ENCODE measurements at regions not wholly inside any gene's neighbourhood (a gene's known extent, or its start where the extent isn't known, plus 50 kb on each side); places are given as distances from the start of the nearest gene placed in this dataset.

- no peak for FAIRE-seq
Observed at GRCh38 chr7:131878777-131879176, 322.3 kb upstream of the PODXL start.

DNA sequence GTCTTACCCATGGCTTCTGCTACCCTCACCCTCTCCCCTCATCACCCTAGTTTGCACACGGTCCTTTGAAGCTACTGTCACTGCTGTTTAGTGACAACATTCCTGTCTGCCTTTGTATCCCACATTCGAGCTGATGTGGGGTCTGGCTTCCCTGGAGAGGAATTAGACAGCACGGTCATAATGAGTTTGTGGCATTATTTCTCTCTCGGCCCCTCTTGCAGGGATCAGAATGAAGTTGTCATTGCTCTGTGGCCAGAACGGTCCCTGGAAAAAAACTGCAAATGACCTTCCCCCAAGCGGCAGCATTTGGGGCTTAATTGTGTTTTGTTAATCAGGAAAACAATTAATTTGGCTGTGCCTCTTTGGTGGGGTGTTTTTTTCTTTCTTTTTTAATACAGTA is 317.2 kb upstream of the PODXL start:
- FAIRE-seq (no peak), DNase-seq (ENCODE audit: low spot score in 2 of 2) (no peak)

More at GRCh38 chr7:131878777-131879176, 322.3 kb upstream of the PODXL start:
- no peak for DNase-seq (ENCODE audit: low spot score in 2 of 2)

GRCh38 chr7:131869986-131870385 is 313.6 kb upstream of the PODXL start:
- no peak for DNase-seq (ENCODE audit: low spot score in 2 of 2)
- no peak for FAIRE-seq

GRCh38 chr7:131869169-131869844 is 312.9 kb upstream of the PODXL start:
- no peak for FAIRE-seq
- no peak for DNase-seq (ENCODE audit: low spot score in 2 of 2)

GRCh38 chr7:131867461-131867860 is 311.0 kb upstream of the PODXL start:
- FAIRE-seq, result no peak

GRCh38 chr7:131865911-131866310 is 309.5 kb upstream of the PODXL start:
- no peak for FAIRE-seq
- no peak for DNase-seq (ENCODE audit: low spot score in 2 of 2)

More at GRCh38 chr7:131867461-131867860, 311.0 kb upstream of the PODXL start:
- DNase-seq (ENCODE audit: low spot score in 2 of 2), result no peak

- no peak for DNase-seq (ENCODE audit: low spot score in 2 of 2)
- FAIRE-seq, result no peak
Observed at GRCh38 chr7:131861620-131862346, 305.4 kb upstream of the PODXL start.

- DNase-seq (ENCODE audit: low spot score in 2 of 2) (peak; percentile 22 to 57), FAIRE-seq (no peak)
Observed at GRCh38 chr7:131859147-131859821, 302.9 kb upstream of the PODXL start.

DNA sequence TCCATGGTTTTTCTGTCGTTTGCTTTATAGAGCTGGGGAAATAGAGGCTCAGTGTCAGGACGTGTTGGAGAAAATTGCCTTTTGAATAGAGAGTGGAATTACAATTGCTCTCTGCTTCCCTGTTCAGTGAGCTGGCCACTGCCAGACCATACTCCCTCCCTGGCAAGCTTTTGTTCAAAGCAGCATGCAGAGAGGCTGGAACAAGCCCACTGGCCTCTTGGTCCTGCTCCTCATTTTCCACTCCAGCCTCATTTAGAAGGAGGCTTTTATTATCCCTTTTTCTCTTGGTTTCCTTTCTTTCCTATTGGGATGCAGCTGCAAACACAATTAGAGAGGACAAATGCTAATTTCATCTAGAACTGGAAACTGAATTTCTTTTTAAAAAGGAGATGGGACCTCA is 302.2 kb upstream of the PODXL start:
- DNase-seq (ENCODE audit: low spot score in 2 of 2) (no peak), FAIRE-seq (no peak)

DNA sequence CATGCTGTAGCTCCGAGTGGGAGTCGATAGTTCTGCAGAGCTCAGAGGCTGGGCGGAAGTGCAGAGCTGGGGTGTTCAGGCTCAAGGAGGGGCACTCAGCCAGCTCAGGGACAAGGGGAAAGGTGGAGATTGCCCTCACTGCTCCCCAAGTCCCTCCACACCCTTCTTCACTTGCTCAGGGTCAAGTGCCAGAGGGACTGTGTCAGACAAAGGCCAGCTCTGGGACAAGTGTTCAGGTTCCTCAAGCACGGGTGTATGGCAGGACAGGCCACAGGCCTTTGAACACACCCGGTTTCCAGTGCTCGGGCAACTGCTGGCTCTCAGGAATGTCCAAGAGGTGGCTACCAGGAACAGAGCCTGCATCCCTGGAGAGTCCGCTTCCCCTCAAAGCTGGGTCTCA is 293.0 kb upstream of the PODXL start:
- DNase-seq (ENCODE audit: low spot score in 2 of 2) (no peak), FAIRE-seq (no peak)

DNA sequence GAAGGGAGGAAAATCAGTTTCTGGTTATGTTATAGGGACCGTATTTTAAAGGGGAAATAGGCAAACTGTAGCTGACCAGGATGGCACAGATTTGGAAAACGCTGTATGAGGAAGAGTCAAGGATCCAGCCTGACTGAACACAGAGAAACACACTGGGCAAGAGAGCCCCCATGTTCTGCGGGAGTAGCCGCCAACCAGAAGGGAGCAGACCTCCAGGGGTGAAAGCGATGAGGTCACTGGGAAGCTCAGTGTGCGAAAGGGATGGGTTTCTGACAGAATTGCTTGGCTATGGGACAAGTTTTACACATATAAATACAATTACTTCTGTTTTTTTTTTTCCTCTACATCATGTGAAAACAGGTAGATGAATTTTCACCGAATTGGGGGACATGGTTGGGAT is 291.6 kb upstream of the PODXL start:
- FAIRE-seq (no peak), DNase-seq (ENCODE audit: low spot score in 2 of 2) (no peak)

DNA sequence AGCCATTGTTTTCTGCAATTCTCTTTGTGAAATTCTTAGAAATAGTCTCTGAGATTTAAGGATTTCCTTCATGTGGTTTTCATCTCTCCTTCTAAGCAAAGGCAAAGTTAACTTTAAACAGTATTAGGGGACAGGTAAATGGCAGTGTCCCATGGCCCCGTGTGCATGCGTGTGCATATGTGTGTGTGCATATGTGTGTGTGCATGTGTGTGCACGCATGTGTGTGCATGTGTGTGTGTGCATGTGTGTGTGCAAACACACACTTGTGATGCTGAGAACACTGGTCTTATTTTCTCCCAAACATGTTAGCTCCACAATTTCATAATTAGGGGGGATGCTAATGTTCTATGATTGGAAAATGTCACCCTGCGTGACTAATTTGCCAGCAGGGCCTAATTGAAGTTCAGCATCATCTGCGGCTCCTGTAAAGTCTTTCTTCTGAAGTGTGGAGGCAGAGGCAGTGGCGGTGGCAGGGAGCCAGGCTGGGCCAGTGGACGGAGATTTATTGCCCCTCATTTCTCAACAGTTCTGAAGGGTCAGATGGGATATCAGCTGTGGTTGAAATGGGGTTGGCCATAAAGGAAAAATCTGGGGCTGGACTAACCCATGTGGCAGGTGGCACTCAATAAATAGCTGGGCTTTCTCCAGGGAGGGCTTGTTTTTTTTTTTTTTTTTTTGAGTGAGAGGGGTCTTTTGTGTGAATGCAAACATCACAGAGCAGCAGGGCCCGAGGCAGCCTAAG is 289.3 kb upstream of the PODXL start:
- FAIRE-seq, result no peak
- no peak for DNase-seq (ENCODE audit: low spot score in 2 of 2)

GRCh38 chr7:131844369-131844768 is 287.9 kb upstream of the PODXL start:
- no peak for DNase-seq (ENCODE audit: low spot score in 2 of 2)
- FAIRE-seq, result no peak

GRCh38 chr7:131843898-131844331 is 287.5 kb upstream of the PODXL start:
- DNase-seq (ENCODE audit: low spot score in 2 of 2) (no peak), FAIRE-seq (no peak)

GRCh38 chr7:131839967-131840690 is 283.7 kb upstream of the PODXL start:
- no peak for FAIRE-seq
- DNase-seq (ENCODE audit: low spot score in 2 of 2), result no peak

DNA sequence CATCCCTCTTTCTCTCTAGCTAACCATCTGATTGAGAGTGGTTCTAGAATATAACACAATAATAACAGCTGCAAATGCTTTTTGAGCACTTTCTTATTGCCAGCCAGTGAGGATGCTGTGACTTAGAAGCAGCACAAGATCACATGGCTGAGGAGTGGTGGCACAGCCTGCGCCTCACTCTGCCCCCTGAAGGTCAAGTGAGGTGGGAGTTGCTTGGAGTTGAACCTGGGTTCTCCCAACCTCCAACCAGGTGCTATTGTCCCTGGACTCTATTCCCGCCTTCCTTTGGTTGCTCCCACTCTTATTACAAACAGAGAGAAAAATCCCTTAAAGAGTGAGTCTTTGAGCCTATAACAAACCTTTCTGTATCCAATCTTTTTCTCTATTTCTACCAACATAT is 280.3 kb upstream of the PODXL start:
- FAIRE-seq (no peak), DNase-seq (ENCODE audit: low spot score in 2 of 2) (no peak)

DNA sequence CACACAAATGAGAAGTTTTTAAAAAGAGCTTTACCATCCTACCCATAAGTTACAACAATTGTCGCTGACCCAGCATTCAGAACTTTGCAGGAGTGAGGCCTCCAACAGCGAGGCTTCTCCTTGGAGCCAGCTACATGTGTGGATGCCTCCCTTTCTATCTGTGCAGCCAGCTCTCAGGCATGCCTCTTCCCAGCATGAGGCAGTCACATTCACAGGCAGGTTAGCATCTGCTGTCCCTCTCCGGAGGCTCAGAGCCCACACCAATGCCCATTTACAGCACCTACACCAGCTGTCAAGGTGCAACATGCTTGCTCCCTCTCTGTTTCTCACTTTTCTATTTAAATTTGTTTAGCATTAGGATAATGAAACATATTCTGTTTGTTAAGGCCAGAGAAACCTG is 278.7 kb upstream of the PODXL start:
- DNase-seq (ENCODE audit: low spot score in 2 of 2), result no peak
- no peak for FAIRE-seq

DNA sequence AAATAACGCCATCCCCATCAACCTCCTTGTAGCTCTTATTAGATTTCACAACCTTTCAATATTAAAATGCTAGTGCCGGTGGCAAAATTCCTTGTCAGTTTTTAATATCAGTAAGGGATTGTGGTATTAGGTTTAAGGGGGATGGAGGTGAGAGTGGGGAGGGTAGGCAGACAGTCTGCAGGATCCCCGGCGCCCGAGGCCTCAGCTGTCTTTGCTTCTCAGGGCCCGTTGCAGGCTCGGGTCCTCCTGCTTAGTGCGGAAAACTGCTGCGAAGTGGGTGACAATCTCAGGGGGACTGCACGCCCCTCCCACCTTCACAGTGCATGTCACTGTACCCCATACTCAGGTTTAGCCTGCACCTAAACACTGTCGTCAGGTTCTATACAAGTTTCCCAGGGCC is 274.3 kb upstream of the PODXL start:
- no peak for DNase-seq (ENCODE audit: low spot score in 2 of 2)
- FAIRE-seq, result no peak

DNA sequence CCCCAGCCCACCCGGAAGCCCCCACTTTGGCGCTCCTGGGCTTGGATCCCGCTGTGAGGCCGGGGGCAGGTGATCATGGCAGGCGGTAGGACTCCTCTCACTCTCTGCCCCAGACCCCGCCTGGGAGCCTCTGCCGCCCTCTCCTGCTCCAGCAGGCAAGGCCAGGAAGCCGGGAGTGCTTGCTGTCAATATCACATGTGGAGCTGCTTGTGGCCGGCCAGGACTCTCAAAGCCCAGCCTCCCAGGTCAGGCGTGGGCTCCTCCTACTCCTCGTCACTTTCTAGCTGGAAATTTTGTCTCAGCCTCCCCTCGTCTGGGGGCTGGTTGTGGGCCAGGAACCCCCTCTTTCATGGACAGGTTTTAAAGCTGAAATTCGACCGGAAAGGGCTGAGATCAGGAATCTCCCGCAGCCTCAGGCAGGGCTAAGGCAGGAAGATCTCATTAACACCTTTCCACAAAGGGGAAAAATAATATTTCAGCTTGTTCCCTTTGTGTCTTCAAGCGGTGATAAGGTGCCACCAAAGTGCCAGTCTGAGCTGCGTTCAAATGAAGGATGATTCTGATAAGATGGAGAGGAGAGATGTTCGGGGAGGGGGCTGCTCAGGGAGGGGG is 273.6 kb upstream of the PODXL start:
- no peak for DNase-seq (ENCODE audit: low spot score in 2 of 2)

GRCh38 chr7:131827421-131827820 is 271.0 kb upstream of the PODXL start:
- DNase-seq (ENCODE audit: low spot score in 2 of 2), result peak in 1 of 2 donors; percentile 46
- no peak for FAIRE-seq

More for the DNA sequence above, 273.6 kb upstream of the PODXL start:
- no peak for FAIRE-seq

Measured in frontal cortex (tissue), 3 donors.